CD4-positive, alpha-beta T cell treated with Interleukin-17A for 1 hour (primary cell): ENCODE measurements at regions not wholly inside any gene's neighbourhood (a gene's known extent, or its start where the extent isn't known, plus 50 kb on each side); places are given as distances from the start of the nearest gene placed in this dataset.

Experiments used
- DNase-seq: peaks from one replicate; pipeline ENCODE4 v3.0.0-alpha.2; 2020

- DNase-seq, result peak; percentile 37
These were observed 76.4 kb upstream of the ZEB2 start for GRCh38 chr2:144596073-144596871.

GRCh38 chr2:144595686-144596072 lies 75.8 kb upstream of the ZEB2 start:
- DNase-seq, result no peak

GRCh38 chr2:144595279-144595678 lies 75.4 kb upstream of the ZEB2 start:
- no peak for DNase-seq

- no peak for DNase-seq
These were observed 73.9 kb upstream of the ZEB2 start for GRCh38 chr2:144593803-144594202.

GRCh38 chr2:144592500-144593256 lies 72.8 kb upstream of the ZEB2 start:
- no peak for DNase-seq

GRCh38 chr2:144587306-144587705 lies 67.4 kb upstream of the ZEB2 start:
- DNase-seq, result no peak

- DNase-seq, result no peak
These were observed 66.6 kb upstream of the ZEB2 start for GRCh38 chr2:144586476-144586875.

GRCh38 chr2:144583741-144584453 lies 64.0 kb upstream of the ZEB2 start:
- no peak for DNase-seq

- no peak for DNase-seq
These were observed 63.4 kb upstream of the ZEB2 start for GRCh38 chr2:144583381-144583729.

- DNase-seq, result no peak
These were observed 62.9 kb upstream of the ZEB2 start for GRCh38 chr2:144582651-144583380.

- no peak for DNase-seq
These were observed 60.7 kb upstream of the ZEB2 start for GRCh38 chr2:144580521-144581161.

GRCh38 chr2:144579556-144579955 lies 59.6 kb upstream of the ZEB2 start:
- DNase-seq, result no peak

- DNase-seq, result no peak
These were observed 58.2 kb upstream of the ZEB2 start for GRCh38 chr2:144578099-144578498.

GRCh38 chr2:144572977-144573376 lies 53.1 kb upstream of the ZEB2 start:
- no peak for DNase-seq

GRCh38 chr2:144571770-144572169 lies 51.9 kb upstream of the ZEB2 start:
- no peak for DNase-seq

- DNase-seq, result peak; percentile 34
These were observed 50.6 kb upstream of the ZEB2 start for GRCh38 chr2:144570566-144570965.
